ENCODE measurements at regions not wholly inside any gene's neighbourhood (a gene's known extent, or its start where the extent isn't known, plus 50 kb on each side); places are given as distances from the start of the nearest gene placed in this dataset.

- TF ChIP-seq EP300 (IDR thresholded peaks at IDR 0.05) (no peak), CTCF (IDR thresholded peaks at IDR 0.05) (no peak)
- Histone ChIP-seq H3K4me3 (peak overlapping the region; percentile 17 to 37 (median 23)), H3K36me3 (no peaks in the 10 kb centered on the region), H3K4me1 (peaks cover 5 to 10% (median 9%) of the 10 kb centered on the region in 4 donors), H3K27ac (no peak overlapping the region), H3K9me3 (no peaks in the 10 kb centered on the region), H3K27me3 (peaks cover 0 to 56% (median 18%) of the 10 kb centered on the region in 3 donors)
- DNase-seq: no peak
- intact Hi-C loops (cut with DNase I; ENCODE audit: low total_unique reads): no loop called here
- 19 to 26% (median 25%) methylated on average over 7 of the region's 7 CpGs for WGBS, 5 donors
Observed at GRCh38 chr21:41068496-41068895, 99.5 kb upstream of the BACE2 start.

GRCh38 chr21:41068967-41069642, 98.9 kb upstream of the BACE2 start:
- DNase-seq: peak; percentile 89 to 94
- intact Hi-C loops (cut with DNase I; ENCODE audit: low total_unique reads): no loop called here
- no peak overlapping the region for H3K27ac ChIP-seq
- TF ChIP-seq EP300 (IDR thresholded peaks at IDR 0.05) (no peak), POLR2A (IDR thresholded peaks at IDR 0.05) (no peak), POLR2AphosphoS5 (IDR thresholded peaks at IDR 0.05) (peak in 1 of 3 donors; percentile 26), CTCF (IDR thresholded peaks at IDR 0.05) (peak in 5 of 7 experiments; percentile 76 to 84 (median 83))
- H3K36me3 ChIP-seq: no peaks in the 10 kb centered on the region
- 8 to 13% (median 9%) methylated on average over 30 of the region's 30 CpGs for WGBS, 5 donors
- H3K4me3 ChIP-seq: peak overlapping the region; percentile 17 to 37 (median 23)
- H3K27me3 ChIP-seq: peaks cover 0 to 56% (median 18%) of the 10 kb centered on the region in 3 donors
- no peaks in the 10 kb centered on the region for H3K9me3 ChIP-seq
- H3K4me1 ChIP-seq: peaks cover 5 to 10% (median 9%) of the 10 kb centered on the region in 4 donors

DNA sequence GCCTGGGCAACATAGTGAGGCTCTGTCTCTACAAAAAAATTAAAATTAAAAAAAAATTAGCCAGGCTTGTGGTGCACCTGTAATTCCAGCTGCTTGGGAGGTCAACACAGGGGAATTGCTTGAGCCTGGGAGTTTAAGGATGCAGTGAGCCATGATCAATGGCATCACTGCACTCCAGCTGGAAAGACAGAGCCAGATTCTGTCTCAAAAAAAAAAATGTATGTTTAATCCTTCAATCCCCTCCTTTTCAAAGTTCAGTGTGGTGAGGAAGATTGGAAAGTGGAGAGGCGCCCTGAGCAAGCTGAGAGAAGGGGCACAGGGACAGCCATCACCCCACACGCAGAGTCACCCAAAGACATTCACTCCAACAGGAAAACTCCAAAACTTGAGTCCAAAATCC, 97.7 kb upstream of the BACE2 start:
- Histone ChIP-seq H3K4me1 (peaks cover 5 to 10% (median 9%) of the 10 kb centered on the region in 4 donors), H3K27ac (no peak overlapping the region), H3K36me3 (no peaks in the 10 kb centered on the region), H3K27me3 (peaks cover 0 to 56% (median 18%) of the 10 kb centered on the region in 3 donors), H3K9me3 (no peaks in the 10 kb centered on the region), H3K4me3 (no peak overlapping the region)
- no peak for TF ChIP-seq POLR2A (IDR thresholded peaks at IDR 0.05)
- no peak for TF ChIP-seq EP300 (IDR thresholded peaks at IDR 0.05)
- TF ChIP-seq POLR2AphosphoS5 (IDR thresholded peaks at IDR 0.05): no peak
- no peak for TF ChIP-seq CTCF (IDR thresholded peaks at IDR 0.05)
- intact Hi-C loops (cut with DNase I; ENCODE audit: low total_unique reads): loop anchor here (10.0 kb wide), 1 partner anchor 605 kb away; no protein-coding TSS in a partner anchor
- DNase-seq: no peak
- 47 to 90% (median 59%) methylated on average over 2 of the region's 2 CpGs for WGBS, 5 donors

DNA sequence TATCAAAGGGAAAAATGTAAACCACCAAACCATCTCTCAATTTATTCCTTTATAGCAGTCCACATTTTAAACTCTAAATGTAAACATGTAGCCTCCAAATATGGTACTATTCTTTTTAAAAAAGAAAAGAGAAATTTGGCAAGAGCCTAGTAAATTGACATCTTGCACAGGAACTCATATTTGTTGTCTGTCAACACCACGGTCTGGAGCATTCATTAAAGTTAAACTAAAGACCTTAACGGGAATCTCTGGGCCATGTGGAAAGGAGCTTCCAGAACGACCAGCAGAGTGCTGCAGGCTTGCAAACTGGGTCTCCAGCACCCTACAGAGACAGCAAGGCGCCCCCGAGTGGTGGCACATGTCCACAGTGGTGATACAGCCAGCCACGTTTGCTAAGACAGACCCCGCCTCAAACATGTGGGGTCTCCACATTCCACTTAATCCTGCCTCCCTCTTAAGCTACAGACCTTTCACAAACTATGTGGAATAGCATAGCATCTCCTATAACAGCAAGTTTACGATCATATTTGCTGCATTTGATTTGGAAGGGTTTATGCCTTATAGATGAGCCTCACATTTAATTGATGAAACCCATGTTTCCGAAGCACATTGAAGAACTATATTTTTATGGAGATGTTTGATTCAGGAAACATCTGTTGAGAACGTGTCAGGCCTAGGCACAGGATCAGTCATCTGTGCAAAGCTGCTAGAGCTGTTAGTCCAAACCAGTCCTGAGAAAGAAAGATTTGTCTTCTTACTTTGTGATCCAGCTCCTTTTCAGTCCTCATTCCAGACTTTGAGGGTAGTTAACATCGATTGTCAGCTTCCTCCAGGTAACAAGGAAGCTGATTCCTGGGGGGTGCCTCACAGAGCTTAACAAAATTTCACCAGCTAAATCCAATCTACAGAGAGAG, 96.4 kb upstream of the BACE2 start:
- Histone ChIP-seq H3K27me3 (peaks cover 0 to 49% (median 18%) of the 10 kb centered on the region in 3 donors), H3K4me3 (no peak overlapping the region), H3K27ac (no peak overlapping the region), H3K36me3 (no peaks in the 10 kb centered on the region), H3K4me1 (peaks cover 5 to 10% (median 9%) of the 10 kb centered on the region in 4 donors), H3K9me3 (no peaks in the 10 kb centered on the region)
- TF ChIP-seq EP300 (IDR thresholded peaks at IDR 0.05) (no peak), POLR2A (IDR thresholded peaks at IDR 0.05) (no peak), POLR2AphosphoS5 (IDR thresholded peaks at IDR 0.05) (no peak), CTCF (IDR thresholded peaks at IDR 0.05) (no peak)
- intact Hi-C loops (cut with DNase I; ENCODE audit: low total_unique reads): loop anchor here (10.0 kb wide), 1 partner anchor 607 kb away; no protein-coding TSS in a partner anchor
- WGBS, 5 donors: 44 to 51% (median 46%) methylated on average over 10 to 11 of the region's 11 CpGs
- no peak for DNase-seq
